Endothelial cell of umbilical vein (primary cell): ENCODE measurements at regions not wholly inside any gene's neighbourhood (a gene's known extent, or its start where the extent isn't known, plus 50 kb on each side); places are given as distances from the start of the nearest gene placed in this dataset.

Experiments
- CTCF ChIP-seq, 2 donors: IDR thresholded peaks; 1 replicate in 1 of 2; 2 replicates in 1 of 2; pipeline ENCODE4 v1.5.1; 2011; ENCODE audit warnings: low read length in 2 of 2, mild to moderate bottlenecking in 2 of 2, moderate library complexity in 2 of 2, control low read depth in 1 of 2, inconsistent platforms in 1 of 2, low read depth in 1 of 2; ENCODE audit not compliant: insufficient read depth in 1 of 2; ENCODE audit errors: extremely low read depth in 1 of 2
- JUN ChIP-seq: IDR thresholded peaks from 2 replicates; pipeline ENCODE4 v1.6.1; 2011; ENCODE audit warnings: borderline replicate concordance, low read depth; ENCODE audit not compliant: insufficient read length, insufficient read depth

GRCh38 chr19:32231020-32231419 is 114.4 kb upstream of the ZNF507 start:
- TF ChIP-seq JUN (no peak), CTCF (IDR thresholded peaks at IDR 0.05; ENCODE audit: extremely low read depth in 1 of 2, insufficient read depth in 1 of 2, low read depth in 1 of 2, low read length in 2 of 2) (no peak)
